DMS53 (cell line): ENCODE measurements at regions not wholly inside any gene's neighbourhood (a gene's known extent, or its start where the extent isn't known, plus 50 kb on each side); places are given as distances from the start of the nearest gene placed in this dataset.

ENCODE experiments used
- DNase-seq: peaks from one replicate; lab custom pipeline; 2025; lab: John Stamatoyannopoulos, UW

DNA sequence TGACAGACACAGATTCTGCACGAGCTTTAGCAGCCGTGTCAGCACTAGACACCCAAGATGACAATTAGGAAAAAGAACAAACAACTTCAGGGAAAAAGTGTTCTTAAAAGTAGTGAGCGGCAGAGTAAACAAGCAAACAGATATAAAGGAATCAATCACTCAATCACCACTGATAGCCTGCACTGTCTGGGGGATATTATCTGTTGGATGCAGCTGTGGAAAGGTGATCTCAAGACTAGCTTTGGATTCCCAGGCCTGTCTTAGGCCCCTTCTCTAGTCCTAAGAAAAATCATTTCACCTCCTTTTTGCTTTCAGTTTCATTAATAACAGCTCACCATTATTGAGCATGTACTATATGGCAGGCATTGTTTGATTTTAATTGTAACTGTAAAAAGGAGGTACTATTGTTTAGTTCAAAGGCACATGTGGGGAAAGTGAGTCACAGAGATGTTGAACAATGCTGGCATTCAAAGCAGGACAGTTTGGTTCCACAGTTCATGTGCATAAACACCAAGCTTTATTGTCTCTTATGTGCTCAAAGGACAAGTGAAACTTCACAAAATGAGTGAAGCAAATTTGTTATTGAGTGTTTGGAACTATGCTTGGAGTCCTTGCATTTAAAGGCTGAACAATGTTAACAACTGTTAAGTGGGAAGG is 147.3 kb upstream of the TCF4 start:
- no peak for DNase-seq

DNA sequence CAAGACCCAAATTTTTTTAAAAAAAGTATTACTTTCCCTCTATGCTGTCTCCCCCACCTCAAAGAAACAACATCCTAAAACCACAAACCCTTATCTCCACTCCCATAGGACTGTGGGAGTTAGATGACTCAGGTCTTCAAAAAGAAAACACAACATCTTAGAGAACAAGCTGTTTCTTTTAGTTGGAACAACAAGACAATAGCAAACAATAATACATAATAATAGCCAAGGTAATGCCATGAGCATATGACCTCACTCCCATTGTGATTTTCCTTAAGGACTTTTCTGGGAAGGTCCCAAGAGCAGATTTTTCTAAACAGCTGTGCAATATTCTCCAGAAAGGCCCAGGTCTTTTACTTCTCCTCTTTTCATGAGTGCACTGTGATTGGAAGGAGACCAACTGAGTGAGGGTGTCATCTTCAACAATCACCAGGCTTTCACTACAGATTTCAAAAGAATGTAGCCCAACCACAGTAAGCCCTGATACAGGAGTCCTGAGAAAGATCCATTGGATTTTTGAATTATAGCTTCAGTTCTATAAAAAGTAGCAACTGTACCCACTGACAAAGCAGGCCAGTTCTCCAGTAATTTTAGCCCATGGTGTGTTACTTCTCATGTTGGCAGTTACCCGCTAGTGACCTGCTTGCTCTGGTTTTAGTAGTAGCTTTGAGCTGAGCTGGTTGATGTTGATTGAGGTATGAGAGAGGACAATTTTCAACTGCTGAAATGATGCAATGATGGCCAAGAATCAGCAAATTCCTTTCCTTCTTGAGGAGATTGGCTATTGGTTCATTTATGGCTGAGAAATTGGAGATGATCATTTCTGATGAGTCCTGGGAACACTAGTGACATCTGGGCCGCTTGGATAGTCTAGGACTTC is 144.5 kb upstream of the TCF4 start:
- no peak for DNase-seq

DNA sequence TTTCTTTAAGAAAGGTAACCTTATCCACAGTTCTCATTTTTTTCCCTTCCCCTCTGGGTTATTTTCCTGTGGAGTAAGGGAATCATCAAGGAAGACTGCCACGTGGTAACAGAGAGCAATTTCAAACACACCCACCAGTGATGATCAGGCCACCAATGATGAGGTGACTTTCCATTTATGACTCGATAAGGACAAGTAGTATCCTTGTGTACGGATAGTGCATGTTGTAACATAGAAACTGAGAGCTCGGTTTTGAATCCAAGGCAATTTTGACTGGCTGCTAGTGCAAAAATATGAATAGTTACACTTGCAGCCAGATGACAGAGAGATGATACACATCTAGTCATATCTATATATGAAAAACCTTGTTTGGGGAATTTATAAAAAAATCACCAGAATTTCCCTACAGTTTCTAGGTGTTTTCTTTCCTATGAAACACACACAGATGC is 143.6 kb upstream of the TCF4 start:
- no peak for DNase-seq

GRCh38 chr18:55721006-55721405 is 133.0 kb upstream of the TCF4 start:
- peak; percentile 50 for DNase-seq

DNA sequence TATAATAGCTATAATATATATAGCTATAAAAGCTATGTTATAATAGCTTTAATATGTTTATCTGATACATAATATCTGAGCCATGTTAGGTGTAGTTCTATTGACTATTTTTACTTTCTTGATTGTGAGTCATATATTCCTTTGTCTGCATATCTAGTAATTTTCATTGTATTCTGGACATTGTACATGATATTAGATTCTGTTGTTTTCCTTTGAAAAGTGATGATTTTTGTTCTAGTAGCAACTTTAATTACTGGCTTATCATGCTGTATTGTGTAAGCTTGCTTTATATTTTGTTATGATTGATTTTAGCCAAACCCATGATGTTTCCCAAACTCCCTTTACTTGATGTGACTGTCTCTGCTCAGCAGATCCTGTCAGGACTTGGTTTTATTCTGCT is 125.7 kb upstream of the TCF4 start:
- no peak for DNase-seq

DNA sequence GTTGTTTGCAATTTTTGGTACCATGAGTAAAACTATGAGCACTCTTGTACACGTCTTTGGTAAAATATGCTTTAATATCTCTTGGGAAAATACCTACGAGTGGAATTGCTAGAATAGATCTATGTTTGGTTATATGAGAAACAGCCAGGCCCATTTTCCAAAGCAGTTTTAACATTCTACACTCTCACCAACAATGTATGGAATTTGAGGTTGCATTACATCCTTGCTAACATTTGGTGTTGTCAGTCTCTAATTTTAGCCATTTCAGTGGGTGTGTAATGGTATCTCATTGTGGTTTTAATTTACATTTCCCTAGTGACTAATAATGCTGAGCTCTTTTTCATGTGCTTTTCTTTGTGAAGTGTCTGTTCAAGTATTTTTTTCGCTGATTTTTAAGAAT is 118.9 kb upstream of the TCF4 start:
- DNase-seq = no peak

GRCh38 chr18:55699233-55699765 is 111.3 kb upstream of the TCF4 start:
- DNase-seq = no peak

DNA sequence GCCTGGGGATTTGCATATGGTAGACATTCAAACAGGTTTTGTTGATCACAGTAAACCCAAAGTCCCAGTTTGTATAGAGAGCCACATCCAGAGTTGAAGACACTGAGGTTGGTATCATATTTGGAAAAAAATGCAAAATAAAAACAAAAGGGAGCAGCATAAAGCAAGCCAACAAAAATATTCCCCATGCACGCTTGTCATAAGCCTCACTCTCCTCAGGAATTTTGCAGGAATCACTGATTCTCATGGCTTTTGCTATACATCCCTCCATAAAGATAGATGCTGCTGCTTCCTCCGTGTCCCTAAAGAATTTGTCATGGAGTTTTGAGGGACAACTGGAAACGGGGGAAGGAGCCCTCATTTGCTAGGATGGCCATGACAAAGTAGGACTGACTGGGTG is 108.8 kb upstream of the TCF4 start:
- no peak for DNase-seq

DNA sequence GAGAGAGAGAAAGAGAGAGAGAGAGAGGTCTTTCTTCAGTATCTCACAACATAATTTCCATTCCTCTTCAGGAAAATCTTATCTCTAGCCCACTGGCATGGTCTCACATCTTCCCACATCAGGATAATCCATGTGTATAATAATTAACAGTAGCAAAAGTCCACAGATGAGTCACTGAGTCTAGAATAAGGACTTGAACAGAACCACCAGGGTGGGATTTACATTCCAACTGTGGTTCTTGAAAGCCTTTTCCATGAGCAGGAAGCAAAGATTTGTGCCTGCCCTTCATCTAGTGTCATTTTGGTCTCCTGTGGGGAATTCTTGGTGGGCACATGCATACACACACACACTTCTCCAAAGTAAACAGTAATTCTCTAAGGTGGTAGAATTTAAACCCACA is 107.1 kb upstream of the TCF4 start:
- no peak for DNase-seq

- no peak for DNase-seq
Observed at GRCh38 chr18:55694291-55694690, 106.3 kb upstream of the TCF4 start.

DNA sequence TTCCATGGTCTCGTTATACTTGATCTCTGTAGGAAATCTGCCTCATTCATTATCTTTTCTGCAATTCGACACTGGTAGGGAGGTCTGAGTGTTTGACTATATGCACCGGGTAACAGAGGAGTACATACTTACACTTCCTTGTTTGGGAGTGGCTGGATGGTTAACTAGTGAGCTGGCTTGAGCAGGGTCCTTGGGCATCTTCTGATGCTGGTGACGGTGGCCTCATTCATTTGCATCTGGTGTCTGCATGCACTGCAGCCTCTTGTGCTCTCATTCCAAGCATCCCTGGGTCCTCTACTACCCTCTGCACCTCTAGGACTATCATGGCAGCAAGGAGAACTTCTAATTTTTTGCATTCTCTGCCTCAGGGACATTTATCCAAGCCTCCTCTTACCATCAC is 100.0 kb upstream of the TCF4 start:
- peak; percentile 32 for DNase-seq

- DNase-seq = no peak
Observed at GRCh38 chr18:55687106-55687505, 99.1 kb upstream of the TCF4 start.

DNA sequence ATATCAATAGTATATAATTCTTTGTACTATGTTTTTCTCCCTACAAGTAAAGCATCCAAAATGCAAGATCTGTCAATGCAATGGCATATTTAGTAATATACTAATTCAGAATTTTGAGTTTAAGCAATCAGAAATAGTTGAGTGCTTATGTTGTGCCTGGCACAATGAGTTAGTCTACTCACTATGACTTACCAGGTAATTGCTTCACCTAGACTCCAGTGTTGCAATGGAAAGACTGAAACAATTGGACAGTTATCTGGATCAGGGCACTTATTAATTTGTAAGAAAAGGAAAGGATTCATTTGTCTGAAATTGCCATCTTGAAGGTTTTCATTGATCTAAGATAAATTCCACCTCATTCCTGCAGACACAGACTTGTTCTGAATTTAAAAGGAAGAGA is 97.6 kb upstream of the TCF4 start:
- DNase-seq = no peak

- DNase-seq = no peak
Observed at GRCh38 chr18:55672574-55673361, 84.8 kb upstream of the TCF4 start.

DNA sequence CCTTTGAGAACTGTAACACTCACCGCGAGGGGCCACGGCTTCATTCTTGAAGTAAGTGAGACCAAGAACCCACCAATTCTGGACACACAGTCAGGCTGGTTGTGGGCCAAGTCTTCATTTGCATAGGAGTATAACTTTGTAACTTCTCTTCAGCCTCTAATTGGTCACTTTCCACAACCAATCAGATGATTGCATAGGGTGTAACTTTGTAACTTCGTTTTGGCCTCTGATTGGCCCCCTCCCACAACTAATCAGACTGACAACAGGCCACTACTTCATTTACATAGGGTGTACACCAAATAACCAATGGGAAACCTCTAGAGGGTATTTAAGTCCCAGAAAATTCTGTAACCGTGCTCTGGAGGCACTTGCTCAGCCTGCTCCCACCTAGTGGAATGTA is 77.5 kb upstream of the TCF4 start:
- DNase-seq = peak; percentile 75

DNA sequence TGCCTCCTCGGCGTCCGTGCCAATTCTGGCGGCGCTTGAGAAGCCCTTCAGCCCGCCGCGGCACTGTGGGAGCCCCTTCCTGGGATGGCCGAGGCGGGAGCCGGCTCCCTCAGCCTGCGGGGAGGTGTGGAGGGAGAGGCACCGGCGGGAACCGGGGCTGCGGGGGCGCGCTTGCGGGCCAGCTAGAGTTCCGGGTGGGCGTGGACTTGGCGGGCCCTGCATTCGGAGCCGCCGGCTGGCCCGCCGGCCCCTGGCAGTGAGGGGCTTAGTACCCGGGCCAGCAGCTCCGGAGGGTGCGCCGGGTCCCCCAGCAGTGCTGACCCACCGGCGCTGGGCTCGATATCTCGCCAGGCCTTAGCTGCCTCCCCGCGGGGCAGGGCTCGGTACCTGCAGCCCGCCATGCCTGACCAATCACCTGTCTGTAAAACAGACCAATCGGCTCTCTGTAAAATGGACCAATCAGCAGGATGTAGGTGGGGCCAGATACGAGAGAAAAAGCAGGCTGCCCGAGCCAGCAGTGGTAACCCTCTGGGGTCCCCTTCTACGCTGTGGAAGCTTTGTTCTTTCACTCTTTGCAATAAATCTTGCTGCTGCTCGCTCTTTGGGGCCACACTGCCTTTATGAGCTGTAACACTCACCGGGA is 76.9 kb upstream of the TCF4 start:
- DNase-seq = peak; percentile 76

- no peak for DNase-seq
Observed at GRCh38 chr18:55663891-55664290, 75.9 kb upstream of the TCF4 start.

DNA sequence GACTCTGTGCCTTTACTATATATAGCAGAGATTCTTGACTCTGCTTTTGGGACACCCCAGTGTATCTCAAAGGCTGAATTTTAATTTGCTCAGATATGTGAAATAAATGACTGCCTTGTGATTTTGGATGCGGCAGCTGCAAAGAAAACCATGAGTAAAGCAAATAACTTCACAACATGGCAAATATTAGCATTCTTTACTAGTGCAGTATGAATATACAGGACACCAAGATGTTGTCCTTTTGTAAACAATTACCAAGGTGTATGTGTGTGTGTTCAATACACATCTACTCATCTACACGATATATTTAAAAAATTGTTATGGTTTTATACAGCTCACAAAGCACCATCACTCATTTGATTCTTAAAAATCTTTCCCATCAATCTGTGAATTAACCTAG is 70.6 kb upstream of the TCF4 start:
- DNase-seq = peak; percentile 64

GRCh38 chr18:55657572-55658331 is 69.8 kb upstream of the TCF4 start:
- DNase-seq = no peak

DNA sequence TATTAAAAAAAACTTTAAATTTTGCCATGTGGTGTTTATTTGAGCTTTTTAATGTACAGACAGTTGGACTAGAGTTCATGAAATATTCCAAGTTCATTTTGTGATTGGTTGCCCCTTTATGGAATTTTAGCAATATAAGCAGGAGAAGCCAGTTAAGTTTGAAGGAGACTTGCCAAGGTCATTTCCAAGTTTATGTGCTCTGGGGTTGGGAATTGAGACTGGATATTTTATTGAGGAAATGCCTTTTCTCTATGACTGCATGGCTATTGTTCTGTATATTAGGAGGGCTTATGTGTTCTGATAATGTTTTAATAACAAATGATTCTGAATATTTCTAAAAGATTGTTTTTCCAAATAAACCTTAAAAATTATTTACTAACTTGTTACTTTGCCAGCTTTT is 67.0 kb upstream of the TCF4 start:
- no peak for DNase-seq

- DNase-seq = no peak
Observed at GRCh38 chr18:55651236-55651635, 63.2 kb upstream of the TCF4 start.
